OCI-LY3 (cell line): ENCODE measurements at regions not wholly inside any gene's neighbourhood (a gene's known extent, or its start where the extent isn't known, plus 50 kb on each side); places are given as distances from the start of the nearest gene placed in this dataset.

ENCODE experiments used
- H2AFZ ChIP-seq: fragments of 200-600, 300-600 bp; shearing (Covaris generic); 2 replicates; pipeline ENCODE4 v1.6.0; 2014; ENCODE audit warnings: antibody characterized with exemption, low read depth, low read length
- H3K27ac ChIP-seq: fragments of 200-600, 300-600 bp; sonication (generic); 2 replicates; pipeline ENCODE4 v1.5.1; 2014; ENCODE audit warnings: mild to moderate bottlenecking, low read length, moderate library complexity, mixed read lengths
- H3K27me3 ChIP-seq: fragments of 200-600, 300-600 bp; sonication (generic); 2 replicates; pipeline ENCODE4 v1.6.1; 2014; ENCODE audit warnings: low read depth, low read length, mixed read lengths
- H3K36me3 ChIP-seq: fragments of 200-600, 300-600 bp; sonication (generic); replicated peaks from 2 replicates; pipeline ENCODE3; 2014; ENCODE audit warnings: low read depth, low read length, mixed read lengths
- H3K4me1 ChIP-seq: fragments of 300-600, 200-600 bp; sonication (generic); 2 replicates; pipeline ENCODE4 v1.6.1; 2014; ENCODE audit warnings: low read length, mixed read lengths
- H3K4me2 ChIP-seq: fragments of 200-600, 300-600 bp; sonication (generic); 2 replicates; pipeline ENCODE4 v1.6.1; 2014; ENCODE audit warnings: low read length, mixed read lengths
- H3K4me3 ChIP-seq: fragments of 300-600, 200-600 bp; sonication (generic); 2 replicates; pipeline ENCODE4 v1.5.1; 2014; ENCODE audit warnings: antibody characterized with exemption, mild to moderate bottlenecking, low read length, moderate library complexity
- H3K79me2 ChIP-seq: fragments of 300-600, 200-600 bp; shearing (Covaris generic); 2 replicates; pipeline ENCODE4 v1.6.1; 2014; ENCODE audit warnings: mild to moderate bottlenecking, low read length, mixed read lengths
- H3K9ac ChIP-seq: fragments of 300-600, 200-600 bp; shearing (Covaris generic); 2 replicates; pipeline ENCODE4 v1.6.0; 2014; ENCODE audit warnings: mild to moderate bottlenecking, low read length, moderate library complexity
- H3K9me3 ChIP-seq: fragments of 200-600, 300-600 bp; shearing (Covaris generic); 2 replicates; pipeline ENCODE4 v1.6.1; 2014; ENCODE audit warnings: low read length, mixed read lengths; ENCODE audit not compliant: insufficient read depth
- H4K20me1 ChIP-seq: fragments of 200-600, 300-600 bp; sonication (generic); 2 replicates; pipeline ENCODE4 v1.6.1; 2016; ENCODE audit warnings: low read length, mixed read lengths; ENCODE audit not compliant: insufficient read depth
- CTCF ChIP-seq: fragments of 200-600, 300-600 bp; sonication (generic); IDR thresholded peaks from 2 replicates; pipeline ENCODE4 v1.5.1; 2014; ENCODE audit warnings: antibody characterized with exemption, low read length, low read depth
- EZH2phosphoT487 ChIP-seq: fragments of 200-600 bp; shearing (Covaris generic); IDR thresholded peaks from 2 replicates; pipeline ENCODE4 v1.6.1; 2018; ENCODE audit warnings: antibody characterized with exemption, mixed run types, low read depth

- H3K27me3 ChIP-seq = peaks cover 6% of the 10 kb centered on the region; the same call in 1 of the 2 replicates
- no peak overlapping the region for H3K4me2 ChIP-seq
- no peaks in the 10 kb centered on the region for H4K20me1 ChIP-seq
- no peak overlapping the region for H2AFZ ChIP-seq
- H3K4me1 ChIP-seq = no peaks in the 10 kb centered on the region
- TF ChIP-seq EZH2phosphoT487 (no peak), CTCF (no peak)
- H3K79me2 ChIP-seq = no peaks in the 10 kb centered on the region
- no peak overlapping the region for H3K27ac ChIP-seq
- no peaks in the 10 kb centered on the region for H3K36me3 ChIP-seq
- H3K9ac ChIP-seq = no peak overlapping the region
- no peak overlapping the region for H3K4me3 ChIP-seq
- no peaks in the 10 kb centered on the region for H3K9me3 ChIP-seq
These were observed 51.0 kb upstream of the PHF24 start for GRCh38 chr9:34907044-34907443.

GRCh38 chr9:34899535-34900158 is 58.4 kb upstream of the PHF24 start:
- Histone ChIP-seq H3K9me3 (no peaks in the 10 kb centered on the region), H3K4me2 (no peak overlapping the region), H3K4me1 (no peaks in the 10 kb centered on the region), H3K27me3 (peaks cover 31% of the 10 kb centered on the region), H4K20me1 (no peaks in the 10 kb centered on the region), H3K4me3 (no peak overlapping the region), H3K27ac (no peak overlapping the region), H3K9ac (no peak overlapping the region), H3K36me3 (no peaks in the 10 kb centered on the region), H3K79me2 (no peaks in the 10 kb centered on the region), H2AFZ (no peak overlapping the region)
- TF ChIP-seq CTCF (peak; percentile 79), EZH2phosphoT487 (no peak)

GRCh38 chr9:34898846-34899245 is 59.2 kb upstream of the PHF24 start:
- no peak overlapping the region for H3K4me2 ChIP-seq

GRCh38 chr9:34896112-34896511 is 62.0 kb upstream of the PHF24 start:
- H3K4me2 ChIP-seq = no peak overlapping the region
- H3K36me3 ChIP-seq = no peaks in the 10 kb centered on the region
- H3K9me3 ChIP-seq = no peaks in the 10 kb centered on the region
- H3K27ac ChIP-seq = no peak overlapping the region
- H3K27me3 ChIP-seq = peaks cover 51% of the 10 kb centered on the region
- H3K9ac ChIP-seq = no peak overlapping the region
- H3K79me2 ChIP-seq = no peaks in the 10 kb centered on the region
- H3K4me1 ChIP-seq = no peaks in the 10 kb centered on the region
- H4K20me1 ChIP-seq = no peaks in the 10 kb centered on the region
- TF ChIP-seq CTCF (peak; percentile 25; the same call in 1 of the 2 replicates), EZH2phosphoT487 (no peak)
- no peak overlapping the region for H2AFZ ChIP-seq
- no peak overlapping the region for H3K4me3 ChIP-seq

More at GRCh38 chr9:34898846-34899245, 59.2 kb upstream of the PHF24 start:
- TF ChIP-seq CTCF (no peak), EZH2phosphoT487 (no peak)
- Histone ChIP-seq H3K27ac (no peak overlapping the region), H3K36me3 (no peaks in the 10 kb centered on the region), H3K27me3 (peaks cover 39% of the 10 kb centered on the region), H2AFZ (no peak overlapping the region), H3K9me3 (no peaks in the 10 kb centered on the region), H3K4me1 (no peaks in the 10 kb centered on the region), H4K20me1 (no peaks in the 10 kb centered on the region), H3K79me2 (no peaks in the 10 kb centered on the region), H3K4me3 (no peak overlapping the region), H3K9ac (no peak overlapping the region)
